OCI-LY3 (cell line): ENCODE measurements at regions not wholly inside any gene's neighbourhood (a gene's known extent, or its start where the extent isn't known, plus 50 kb on each side); places are given as distances from the start of the nearest gene placed in this dataset.

Source experiments
- EZH2phosphoT487 ChIP-seq: fragments of 200-600 bp; shearing (Covaris generic); IDR thresholded peaks from 2 replicates; pipeline ENCODE4 v1.6.1; 2018; ENCODE audit warnings: antibody characterized with exemption, mixed run types, low read depth
- TF ChIP-seq, protein P1 (sequence below): fragments of 200-600, 300-600 bp; sonication (generic); IDR thresholded peaks from 2 replicates; pipeline ENCODE4 v1.5.1; 2014; ENCODE audit warnings: antibody characterized with exemption, low read length, low read depth

DNA sequence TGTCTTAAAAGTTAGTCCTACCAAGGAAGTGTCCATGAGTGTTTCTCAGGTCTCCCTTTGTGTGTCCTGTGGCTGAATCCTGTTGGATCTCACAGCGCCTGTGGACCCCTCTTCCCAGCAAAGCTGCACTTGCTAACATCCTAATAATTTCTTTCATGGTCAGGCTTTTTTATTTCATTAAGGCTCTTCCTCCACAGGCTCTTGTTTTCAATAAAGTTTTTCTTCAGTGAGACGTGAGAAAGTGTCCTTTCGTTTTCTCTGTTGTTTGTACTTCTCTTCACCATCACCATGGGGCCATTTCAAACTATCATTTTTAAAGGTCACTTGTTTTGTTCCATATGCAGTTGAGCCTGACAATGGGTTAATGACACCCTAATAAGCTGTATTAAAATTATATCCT lies 231.5 kb downstream of the LMO4 start:
- TF ChIP-seq, protein P1, sequence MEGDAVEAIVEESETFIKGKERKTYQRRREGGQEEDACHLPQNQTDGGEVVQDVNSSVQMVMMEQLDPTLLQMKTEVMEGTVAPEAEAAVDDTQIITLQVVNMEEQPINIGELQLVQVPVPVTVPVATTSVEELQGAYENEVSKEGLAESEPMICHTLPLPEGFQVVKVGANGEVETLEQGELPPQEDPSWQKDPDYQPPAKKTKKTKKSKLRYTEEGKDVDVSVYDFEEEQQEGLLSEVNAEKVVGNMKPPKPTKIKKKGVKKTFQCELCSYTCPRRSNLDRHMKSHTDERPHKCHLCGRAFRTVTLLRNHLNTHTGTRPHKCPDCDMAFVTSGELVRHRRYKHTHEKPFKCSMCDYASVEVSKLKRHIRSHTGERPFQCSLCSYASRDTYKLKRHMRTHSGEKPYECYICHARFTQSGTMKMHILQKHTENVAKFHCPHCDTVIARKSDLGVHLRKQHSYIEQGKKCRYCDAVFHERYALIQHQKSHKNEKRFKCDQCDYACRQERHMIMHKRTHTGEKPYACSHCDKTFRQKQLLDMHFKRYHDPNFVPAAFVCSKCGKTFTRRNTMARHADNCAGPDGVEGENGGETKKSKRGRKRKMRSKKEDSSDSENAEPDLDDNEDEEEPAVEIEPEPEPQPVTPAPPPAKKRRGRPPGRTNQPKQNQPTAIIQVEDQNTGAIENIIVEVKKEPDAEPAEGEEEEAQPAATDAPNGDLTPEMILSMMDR = no peak
- TF ChIP-seq EZH2phosphoT487 = no peak
